ENCODE measurements at regions not wholly inside any gene's neighbourhood (a gene's known extent, or its start where the extent isn't known, plus 50 kb on each side); places are given as distances from the start of the nearest gene placed in this dataset.

GRCh38 chr5:77828445-77828844, 52.3 kb upstream of the TBCA start:
- no peak for TF ChIP-seq ZNF274 (IDR thresholded peaks at IDR 0.05; ENCODE audit: low read depth, low read length)

More at GRCh38 chr5:77828445-77828844, 52.3 kb upstream of the TBCA start:
- no peak overlapping the region for H3K4me3 ChIP-seq (ENCODE audit: low read length)

Data from GM08714 (cell line).